SK-N-MC (cell line): ENCODE measurements at regions not wholly inside any gene's neighbourhood (a gene's known extent, or its start where the extent isn't known, plus 50 kb on each side); places are given as distances from the start of the nearest gene placed in this dataset.

Source experiments
- DNase-seq: peaks from one replicate; pipeline ENCODE4 v3.0.0-alpha.2; 2011; ENCODE audit warnings: low read depth, low spot score
- H3K27ac ChIP-seq: fragments of 200-600 bp; sonication (generic); 2 replicates; pipeline ENCODE4 v1.5.1; 2016; ENCODE audit warnings: mixed run types
- H3K36me3 ChIP-seq: fragments of 200-600 bp; sonication (generic); 2 replicates; pipeline ENCODE4 v1.6.1; 2017; ENCODE audit warnings: antibody characterized with exemption, low read length, mixed read lengths; ENCODE audit not compliant: insufficient read depth
- H3K4me3 ChIP-seq: fragments of 200-600 bp; sonication (generic); 2 replicates; pipeline ENCODE4 v1.5.1; 2016
- H3K9ac ChIP-seq: fragments of 200-600 bp; sonication (generic); 2 replicates; pipeline ENCODE4 v1.8.0; 2017; ENCODE audit warnings: mixed run types, mixed read lengths; ENCODE audit not compliant: insufficient read length
- H3K9me3 ChIP-seq: fragments of 200-600 bp; sonication (generic); 2 replicates; pipeline ENCODE4 v1.6.1; 2017; ENCODE audit warnings: low read depth, mild to moderate bottlenecking, antibody characterized with exemption, low read length, moderate library complexity, mixed read lengths
- EZH2 ChIP-seq: fragments of 200-600 bp; sonication (generic); IDR thresholded peaks from one replicate; pipeline ENCODE4 v1.6.1; 2017; ENCODE audit warnings: antibody characterized with exemption
- FOXP2 ChIP-seq: optimal IDR thresholded peaks from 2 replicates; pipeline ENCODE3; 2011; ENCODE audit warnings: mild to moderate bottlenecking, moderate library complexity; ENCODE audit not compliant: insufficient read depth; ENCODE audit errors: extremely low read length, control extremely low read depth
- POLR2AphosphoS5 ChIP-seq: IDR thresholded peaks from 2 replicates; pipeline ENCODE4 v1.6.1; 2012; ENCODE audit warnings: mild to moderate bottlenecking, low read depth, low read length, borderline replicate concordance

DNA sequence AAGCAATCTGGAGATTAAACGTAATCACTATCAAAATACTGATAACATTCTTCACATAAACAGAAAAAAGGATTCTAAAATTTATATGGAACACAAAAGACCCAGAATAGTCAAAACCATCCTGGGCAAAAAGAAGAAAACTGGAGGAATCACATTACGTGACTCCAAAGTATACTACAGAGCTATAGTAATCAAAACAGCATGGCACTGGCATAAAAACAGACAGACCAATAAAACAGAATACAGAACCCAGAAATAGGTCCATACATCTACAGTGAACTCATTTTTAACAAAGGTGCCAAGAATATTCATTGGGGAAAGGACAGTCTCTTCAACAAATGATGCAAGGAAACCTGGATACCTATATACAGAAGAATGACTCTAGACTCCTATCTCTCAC is 621.9 kb upstream of the CCDC54 start:
- Histone ChIP-seq H3K9me3 (peaks cover 11% of the 10 kb centered on the region; the same call in 1 of the 2 replicates), H3K4me3 (no peak overlapping the region), H3K9ac (no peak overlapping the region), H3K36me3 (no peaks in the 10 kb centered on the region), H3K27ac (no peak overlapping the region)
- no peak for TF ChIP-seq EZH2
- TF ChIP-seq FOXP2: no peak
- TF ChIP-seq POLR2AphosphoS5: no peak
- no peak for DNase-seq

DNA sequence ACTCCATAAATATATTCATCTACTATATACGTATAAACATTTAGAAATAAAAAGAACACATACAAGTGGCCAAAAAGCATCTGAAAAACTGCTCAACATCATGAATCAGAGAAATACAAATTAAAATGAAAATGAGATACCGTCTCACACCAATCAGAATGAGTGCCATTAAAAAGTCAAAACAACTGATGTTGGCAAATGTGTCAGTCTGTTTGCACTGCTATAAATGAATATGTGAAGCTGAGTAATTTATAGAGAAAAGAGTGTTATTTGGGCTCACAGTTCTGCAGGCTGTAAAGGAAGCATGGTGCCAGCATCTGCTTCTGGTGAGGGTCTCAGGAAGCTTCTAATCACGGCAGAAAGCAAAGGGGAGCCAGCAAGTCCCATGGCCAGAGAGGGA is 620.3 kb upstream of the CCDC54 start:
- no peak for TF ChIP-seq FOXP2
- TF ChIP-seq EZH2: no peak
- TF ChIP-seq POLR2AphosphoS5: no peak
- Histone ChIP-seq H3K36me3 (no peaks in the 10 kb centered on the region), H3K9me3 (peaks cover 11% of the 10 kb centered on the region; the same call in 1 of the 2 replicates), H3K27ac (no peak overlapping the region), H3K4me3 (no peak overlapping the region), H3K9ac (no peak overlapping the region)
- DNase-seq: no peak

DNA sequence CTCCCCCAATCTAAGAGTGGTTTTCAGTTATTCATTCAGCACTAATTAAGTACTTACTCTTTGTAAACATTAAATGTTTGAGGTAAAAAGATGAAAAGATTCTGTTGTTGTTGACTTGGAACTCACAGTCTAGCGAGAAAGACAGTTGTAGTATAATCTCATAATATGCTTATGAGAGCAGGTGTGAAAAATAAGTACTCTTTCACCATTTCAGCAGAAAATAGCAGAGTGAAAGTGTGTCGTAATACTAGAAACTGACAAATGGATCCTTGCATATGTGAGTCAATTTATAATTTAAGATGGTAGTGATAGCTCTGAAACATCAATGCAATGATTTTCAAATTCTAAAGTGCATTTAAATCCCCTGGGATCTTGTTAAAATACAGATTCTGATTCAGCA is 618.8 kb upstream of the CCDC54 start:
- H3K9me3 ChIP-seq: peaks cover 11% of the 10 kb centered on the region; the same call in 1 of the 2 replicates

DNA sequence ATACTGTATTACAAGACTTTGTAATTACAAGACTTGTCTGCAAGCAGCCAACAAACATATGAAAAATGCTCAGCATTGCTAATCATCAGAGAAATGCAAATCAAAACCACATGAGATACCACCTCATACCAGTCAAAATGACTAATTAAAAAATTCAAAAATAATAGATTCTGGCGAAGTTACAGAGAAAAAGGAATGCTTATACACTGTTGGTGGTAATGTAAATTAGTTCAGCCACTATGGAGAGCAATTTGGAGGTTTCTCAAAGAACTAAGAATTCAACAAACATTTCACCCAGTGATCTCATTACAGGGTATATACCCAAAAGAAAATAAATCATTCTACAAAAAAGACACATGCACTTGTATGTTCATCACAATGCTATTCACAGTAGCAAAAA is 617.5 kb upstream of the CCDC54 start:
- DNase-seq: no peak
- no peak overlapping the region for H3K27ac ChIP-seq
- H3K4me3 ChIP-seq: no peak overlapping the region
- no peak overlapping the region for H3K9ac ChIP-seq
- TF ChIP-seq FOXP2 (no peak), POLR2AphosphoS5 (no peak), EZH2 (no peak)
- H3K36me3 ChIP-seq: no peaks in the 10 kb centered on the region
- H3K9me3 ChIP-seq: peaks cover 4% of the 10 kb centered on the region; the same call in 1 of the 2 replicates

More for the DNA sequence above, 618.8 kb upstream of the CCDC54 start:
- no peak for TF ChIP-seq FOXP2
- TF ChIP-seq POLR2AphosphoS5: no peak
- TF ChIP-seq EZH2: no peak
- Histone ChIP-seq H3K27ac (no peak overlapping the region), H3K9ac (no peak overlapping the region), H3K36me3 (no peaks in the 10 kb centered on the region), H3K4me3 (no peak overlapping the region)
- no peak for DNase-seq

DNA sequence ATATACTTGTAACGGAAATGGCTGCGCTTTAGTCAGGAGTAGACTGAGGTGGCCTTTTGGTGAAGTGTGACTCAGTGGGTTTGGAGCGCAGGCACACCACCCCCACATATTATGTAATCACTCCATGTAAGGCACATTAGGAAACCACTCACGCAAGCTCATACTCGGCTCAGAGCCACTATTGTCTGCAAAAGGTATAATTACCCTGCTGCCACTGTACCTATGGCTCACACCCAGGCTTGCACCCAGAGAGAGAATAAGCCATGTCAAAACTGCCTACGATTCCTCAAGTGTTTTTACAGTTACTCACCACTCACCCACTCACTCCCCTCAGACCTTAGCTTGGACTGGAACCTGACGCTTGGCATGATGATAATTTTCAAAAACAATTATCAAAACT is 611.9 kb upstream of the CCDC54 start:
- no peak overlapping the region for H3K4me3 ChIP-seq
- no peak overlapping the region for H3K9ac ChIP-seq
- H3K9me3 ChIP-seq: peaks cover under 1% of the 10 kb centered on the region; the same call in 1 of the 2 replicates
- H3K27ac ChIP-seq: no peak overlapping the region
- no peaks in the 10 kb centered on the region for H3K36me3 ChIP-seq
- TF ChIP-seq EZH2 (no peak), POLR2AphosphoS5 (no peak), FOXP2 (no peak)
- DNase-seq: no peak

DNA sequence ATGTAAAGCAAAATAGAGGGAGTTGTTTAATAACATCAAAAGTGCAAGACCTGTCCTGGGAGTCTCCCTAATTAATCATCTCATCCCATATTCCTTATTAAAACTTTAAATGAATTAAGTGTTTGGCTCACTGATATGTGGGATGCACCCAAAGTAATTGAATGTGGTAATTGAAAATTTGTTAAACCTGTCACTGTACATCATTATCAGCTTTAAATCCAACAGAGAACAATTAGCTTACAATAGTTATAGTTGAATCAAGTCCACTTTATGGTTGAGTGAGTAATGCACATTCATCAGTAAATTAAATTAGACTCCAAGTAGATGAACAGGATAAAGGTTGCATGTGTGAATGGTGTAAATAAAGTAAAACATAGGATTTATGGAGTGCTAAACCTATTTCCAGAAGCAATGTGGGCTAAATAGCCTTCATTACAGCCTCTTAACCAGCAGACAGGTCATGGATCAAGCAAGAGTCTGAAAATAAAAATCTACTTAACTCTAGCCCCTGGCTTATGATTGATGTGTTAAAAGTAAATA is 608.2 kb upstream of the CCDC54 start:
- Histone ChIP-seq H3K9me3 (no peaks in the 10 kb centered on the region), H3K27ac (no peak overlapping the region), H3K4me3 (no peak overlapping the region), H3K36me3 (no peaks in the 10 kb centered on the region), H3K9ac (no peak overlapping the region)
- TF ChIP-seq EZH2: no peak
- no peak for TF ChIP-seq POLR2AphosphoS5
- no peak for TF ChIP-seq FOXP2
- no peak for DNase-seq

DNA sequence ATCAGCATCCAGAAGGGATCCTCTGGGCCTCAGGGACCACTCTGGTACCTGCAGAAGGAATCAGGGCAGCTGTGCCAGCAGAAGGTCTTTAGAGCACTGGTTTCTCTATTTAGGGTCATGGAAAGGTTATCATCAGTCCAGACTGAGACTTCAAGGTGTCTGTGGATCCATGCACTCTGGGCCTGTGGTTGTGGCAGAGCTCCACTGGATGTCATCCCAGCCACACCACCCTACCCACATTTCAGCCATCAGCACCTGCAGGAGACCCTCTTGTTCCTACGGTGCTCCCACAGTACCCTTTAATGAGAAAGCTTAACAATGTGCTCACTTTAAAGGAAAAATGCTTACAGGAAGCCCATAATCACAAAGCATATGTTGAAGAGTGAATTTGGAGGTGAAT is 603.4 kb upstream of the CCDC54 start:
- no peak for DNase-seq
- TF ChIP-seq FOXP2 (no peak), EZH2 (no peak), POLR2AphosphoS5 (no peak)
- H3K27ac ChIP-seq: no peak overlapping the region
- H3K9ac ChIP-seq: no peak overlapping the region
- H3K9me3 ChIP-seq: no peaks in the 10 kb centered on the region
- no peak overlapping the region for H3K4me3 ChIP-seq
- no peaks in the 10 kb centered on the region for H3K36me3 ChIP-seq

DNA sequence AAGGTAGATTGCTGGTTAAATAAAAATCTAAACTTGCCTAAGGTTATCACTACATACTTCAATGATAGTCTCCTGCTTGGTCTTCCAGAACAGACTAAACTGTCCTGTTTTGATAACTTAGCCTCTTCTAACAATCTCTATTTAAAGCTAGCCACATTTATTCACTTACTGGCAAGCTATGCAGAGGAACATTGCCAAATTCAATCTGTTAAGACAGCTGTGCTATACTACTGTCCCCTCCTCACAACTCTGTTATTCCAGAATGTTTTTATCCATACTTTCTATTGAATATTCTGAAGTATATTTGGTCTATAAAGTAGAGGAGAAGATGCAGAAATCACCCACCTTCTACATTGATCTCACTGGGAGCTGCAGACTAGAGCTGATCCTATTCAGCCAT is 594.0 kb upstream of the CCDC54 start:
- DNase-seq: no peak
- Histone ChIP-seq H3K9me3 (no peaks in the 10 kb centered on the region), H3K27ac (no peak overlapping the region), H3K36me3 (no peaks in the 10 kb centered on the region), H3K9ac (no peak overlapping the region), H3K4me3 (no peak overlapping the region)
- TF ChIP-seq EZH2: no peak
- no peak for TF ChIP-seq POLR2AphosphoS5
- no peak for TF ChIP-seq FOXP2

DNA sequence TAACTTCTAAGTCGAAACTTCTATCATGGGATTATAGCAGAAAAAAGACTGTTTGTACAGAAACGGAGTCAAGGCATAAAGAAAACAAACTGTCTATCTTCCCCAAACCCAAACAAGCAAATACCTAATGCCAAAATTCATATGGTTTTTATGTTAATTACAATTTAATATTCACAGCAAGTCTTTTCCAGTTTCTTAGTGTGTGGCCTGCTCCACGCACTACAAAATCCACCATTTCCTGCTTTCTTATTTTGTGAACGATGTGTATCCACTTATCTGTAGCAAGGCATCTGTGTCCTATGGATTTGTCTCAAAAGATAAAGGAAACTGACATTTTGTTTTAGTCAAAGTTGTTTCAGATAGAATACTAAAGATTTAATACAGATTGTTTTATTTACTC is 588.0 kb upstream of the CCDC54 start:
- H3K9me3 ChIP-seq: peaks cover 3% of the 10 kb centered on the region; the same call in 1 of the 2 replicates
- no peak overlapping the region for H3K4me3 ChIP-seq
- TF ChIP-seq FOXP2 (no peak), POLR2AphosphoS5 (no peak), EZH2 (no peak)
- DNase-seq: no peak
- no peak overlapping the region for H3K9ac ChIP-seq
- H3K27ac ChIP-seq: no peak overlapping the region
- no peaks in the 10 kb centered on the region for H3K36me3 ChIP-seq

DNA sequence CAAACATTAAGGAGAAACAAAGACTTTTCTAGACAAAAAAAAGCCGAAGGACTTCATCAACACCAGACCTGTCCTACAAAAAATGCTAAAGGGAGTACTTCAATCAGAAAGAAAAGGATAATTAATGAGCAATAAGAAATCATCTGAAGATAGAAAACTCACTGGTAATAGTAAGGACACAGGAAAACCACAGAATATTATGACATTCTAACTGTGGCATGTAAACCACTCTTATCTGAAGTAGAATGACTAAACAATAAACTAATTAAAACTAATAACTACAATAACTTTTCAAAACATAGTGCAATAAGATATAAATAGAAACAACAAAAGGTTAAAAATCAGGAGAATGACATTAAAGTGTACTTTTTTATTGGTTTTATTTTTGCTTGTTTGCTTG is 584.5 kb upstream of the CCDC54 start:
- TF ChIP-seq POLR2AphosphoS5: no peak
- TF ChIP-seq FOXP2: no peak
- TF ChIP-seq EZH2: no peak
- peaks cover 3% of the 10 kb centered on the region; the same call in 1 of the 2 replicates for H3K9me3 ChIP-seq

More for the DNA sequence above, 584.5 kb upstream of the CCDC54 start:
- Histone ChIP-seq H3K4me3 (no peak overlapping the region), H3K36me3 (no peaks in the 10 kb centered on the region), H3K27ac (no peak overlapping the region), H3K9ac (no peak overlapping the region)
- DNase-seq: no peak
